LNCaP clone FGC (cell line): ENCODE measurements at regions not wholly inside any gene's neighbourhood (a gene's known extent, or its start where the extent isn't known, plus 50 kb on each side); places are given as distances from the start of the nearest gene placed in this dataset.

Experiments
- DNase-seq: peaks from one replicate; pipeline ENCODE4 v3.0.0-alpha.2; 2011; ENCODE audit warnings: low read depth
- H3K4me3 ChIP-seq: 2 replicates; pipeline ENCODE4 v1.5.1; 2011; ENCODE audit warnings: mild to moderate bottlenecking, low read depth, low read length, control low read depth
- CTCF ChIP-seq: IDR thresholded peaks from 2 replicates; pipeline ENCODE4 v1.5.1; 2012; ENCODE audit warnings: mild to moderate bottlenecking; ENCODE audit not compliant: control insufficient read depth, insufficient read depth; ENCODE audit errors: extremely low read depth

GRCh38 chr18:60506190-60506589, 133.6 kb upstream of the MC4R start:
- no peak overlapping the region for H3K4me3 ChIP-seq
- TF ChIP-seq CTCF, result no peak

GRCh38 chr18:60506682-60507081, 134.1 kb upstream of the MC4R start:
- TF ChIP-seq CTCF, result no peak
- no peak for DNase-seq
- H3K4me3 ChIP-seq, result no peak overlapping the region

More at GRCh38 chr18:60506190-60506589, 133.6 kb upstream of the MC4R start:
- DNase-seq, result no peak

- no peak overlapping the region for H3K4me3 ChIP-seq
- DNase-seq, result no peak
- TF ChIP-seq CTCF, result no peak
Measured at GRCh38 chr18:60508108-60508507, 135.5 kb upstream of the MC4R start.

GRCh38 chr18:60534538-60534937, 162.0 kb upstream of the MC4R start:
- no peak overlapping the region for H3K4me3 ChIP-seq
- no peak for TF ChIP-seq CTCF
- no peak for DNase-seq

- DNase-seq, result no peak
- no peak for TF ChIP-seq CTCF
- no peak overlapping the region for H3K4me3 ChIP-seq
Measured at GRCh38 chr18:60537074-60537473, 164.5 kb upstream of the MC4R start.

- TF ChIP-seq CTCF, result no peak
- H3K4me3 ChIP-seq, result no peak overlapping the region
- no peak for DNase-seq
Measured at GRCh38 chr18:60538891-60539290, 166.3 kb upstream of the MC4R start.

GRCh38 chr18:60541661-60542060, 169.1 kb upstream of the MC4R start:
- DNase-seq, result no peak
- TF ChIP-seq CTCF, result no peak
- no peak overlapping the region for H3K4me3 ChIP-seq
